Muscle layer of duodenum (tissue), 2 donors: ENCODE measurements at regions not wholly inside any gene's neighbourhood (a gene's known extent, or its start where the extent isn't known, plus 50 kb on each side); places are given as distances from the start of the nearest gene placed in this dataset.

ENCODE experiments used
- H3K27ac ChIP-seq: one replicate; pipeline ENCODE4 v1.7.0; 2013; ENCODE audit warnings: mild to moderate bottlenecking, low read length
- H3K27me3 ChIP-seq: one replicate; pipeline ENCODE4 v1.7.0; 2013; ENCODE audit warnings: low read depth, mild to moderate bottlenecking, control low read depth, low read length
- H3K36me3 ChIP-seq, 2 donors: one replicate each; pipeline ENCODE4 v1.7.0; 2013; ENCODE audit warnings: low read length in 2 of 2, control low read depth in 1 of 2, mild to moderate bottlenecking in 1 of 2; ENCODE audit not compliant: insufficient read depth in 2 of 2, control insufficient read depth in 1 of 2
- H3K4me1 ChIP-seq, 2 donors: one replicate each; pipeline ENCODE4 v1.7.0; 2013; ENCODE audit warnings: low read length in 2 of 2, mild to moderate bottlenecking in 2 of 2, control low read depth in 1 of 2, moderate library complexity in 1 of 2; ENCODE audit not compliant: insufficient read depth in 2 of 2, control insufficient read depth in 1 of 2
- H3K4me3 ChIP-seq, 2 donors: one replicate each; pipeline ENCODE4 v1.7.0; 2013; ENCODE audit warnings: low read length in 2 of 2, low read depth in 1 of 2, mild to moderate bottlenecking in 1 of 2
- H3K9me3 ChIP-seq, 2 donors: one replicate each; pipeline ENCODE4 v1.7.0; 2013; ENCODE audit warnings: low read length in 2 of 2, control low read depth in 1 of 2, mild to moderate bottlenecking in 1 of 2; ENCODE audit not compliant: control insufficient read depth in 1 of 2
- donor health status: healthy.

- Histone ChIP-seq H3K27me3 (no peaks in the 10 kb centered on the region), H3K9me3 (no peaks in the 10 kb centered on the region), H3K36me3 (no peaks in the 10 kb centered on the region), H3K27ac (no peak overlapping the region), H3K4me1 (no peaks in the 10 kb centered on the region), H3K4me3 (no peak overlapping the region)
These were observed 278.9 kb downstream of the SLC4A3 start for GRCh38 chr2:219906114-219907010.

GRCh38 chr2:219907011-219907365, 279.6 kb downstream of the SLC4A3 start:
- no peak overlapping the region for H3K4me3 ChIP-seq
- H3K27ac ChIP-seq: no peak overlapping the region
- no peaks in the 10 kb centered on the region for H3K27me3 ChIP-seq
- H3K9me3 ChIP-seq: no peaks in the 10 kb centered on the region
- no peaks in the 10 kb centered on the region for H3K36me3 ChIP-seq
- no peaks in the 10 kb centered on the region for H3K4me1 ChIP-seq

GRCh38 chr2:219908538-219908937, 281.1 kb downstream of the SLC4A3 start:
- H3K36me3 ChIP-seq: no peaks in the 10 kb centered on the region
- no peaks in the 10 kb centered on the region for H3K9me3 ChIP-seq
- H3K27me3 ChIP-seq: no peaks in the 10 kb centered on the region
- no peak overlapping the region for H3K4me3 ChIP-seq
- no peak overlapping the region for H3K27ac ChIP-seq
- H3K4me1 ChIP-seq: no peaks in the 10 kb centered on the region

GRCh38 chr2:219911541-219911940, 284.1 kb downstream of the SLC4A3 start:
- H3K36me3 ChIP-seq: no peaks in the 10 kb centered on the region
- no peaks in the 10 kb centered on the region for H3K4me1 ChIP-seq
- no peaks in the 10 kb centered on the region for H3K27me3 ChIP-seq
- H3K27ac ChIP-seq: no peak overlapping the region
- no peaks in the 10 kb centered on the region for H3K9me3 ChIP-seq
- H3K4me3 ChIP-seq: no peak overlapping the region

GRCh38 chr2:219912491-219912921, 285.1 kb downstream of the SLC4A3 start:
- H3K9me3 ChIP-seq: no peaks in the 10 kb centered on the region
- no peaks in the 10 kb centered on the region for H3K27me3 ChIP-seq
- H3K27ac ChIP-seq: no peak overlapping the region
- no peaks in the 10 kb centered on the region for H3K4me1 ChIP-seq
- H3K36me3 ChIP-seq: no peaks in the 10 kb centered on the region
- H3K4me3 ChIP-seq: no peak overlapping the region

GRCh38 chr2:219914577-219914976, 287.1 kb downstream of the SLC4A3 start:
- H3K9me3 ChIP-seq: no peaks in the 10 kb centered on the region
- H3K4me1 ChIP-seq: no peaks in the 10 kb centered on the region
- no peak overlapping the region for H3K4me3 ChIP-seq
- no peak overlapping the region for H3K27ac ChIP-seq
- no peaks in the 10 kb centered on the region for H3K36me3 ChIP-seq
- H3K27me3 ChIP-seq: no peaks in the 10 kb centered on the region

GRCh38 chr2:219916281-219916680, 288.9 kb downstream of the SLC4A3 start:
- no peak overlapping the region for H3K27ac ChIP-seq
- no peaks in the 10 kb centered on the region for H3K9me3 ChIP-seq
- no peaks in the 10 kb centered on the region for H3K4me1 ChIP-seq
- H3K27me3 ChIP-seq: no peaks in the 10 kb centered on the region
- no peak overlapping the region for H3K4me3 ChIP-seq
- no peaks in the 10 kb centered on the region for H3K36me3 ChIP-seq

GRCh38 chr2:219916726-219917440, 289.5 kb downstream of the SLC4A3 start:
- Histone ChIP-seq H3K36me3 (no peaks in the 10 kb centered on the region), H3K4me1 (no peaks in the 10 kb centered on the region), H3K4me3 (no peak overlapping the region), H3K27ac (no peak overlapping the region), H3K9me3 (no peaks in the 10 kb centered on the region), H3K27me3 (no peaks in the 10 kb centered on the region)

GRCh38 chr2:219918254-219918653, 290.8 kb downstream of the SLC4A3 start:
- H3K27me3 ChIP-seq: no peaks in the 10 kb centered on the region
- no peak overlapping the region for H3K27ac ChIP-seq
- H3K36me3 ChIP-seq: no peaks in the 10 kb centered on the region
- H3K4me1 ChIP-seq: no peaks in the 10 kb centered on the region
- no peak overlapping the region for H3K4me3 ChIP-seq
- H3K9me3 ChIP-seq: no peaks in the 10 kb centered on the region

GRCh38 chr2:219918944-219919343, 291.5 kb downstream of the SLC4A3 start:
- no peaks in the 10 kb centered on the region for H3K9me3 ChIP-seq
- H3K27ac ChIP-seq: no peak overlapping the region
- H3K4me1 ChIP-seq: no peaks in the 10 kb centered on the region
- H3K36me3 ChIP-seq: no peaks in the 10 kb centered on the region
- no peaks in the 10 kb centered on the region for H3K27me3 ChIP-seq
- no peak overlapping the region for H3K4me3 ChIP-seq

- H3K4me1 ChIP-seq: no peaks in the 10 kb centered on the region
- H3K36me3 ChIP-seq: no peaks in the 10 kb centered on the region
- no peaks in the 10 kb centered on the region for H3K27me3 ChIP-seq
- H3K9me3 ChIP-seq: no peaks in the 10 kb centered on the region
- no peak overlapping the region for H3K27ac ChIP-seq
- no peak overlapping the region for H3K4me3 ChIP-seq
These were observed 292.1 kb downstream of the SLC4A3 start for GRCh38 chr2:219919506-219919905.
